ENCODE measurements at regions not wholly inside any gene's neighbourhood (a gene's known extent, or its start where the extent isn't known, plus 50 kb on each side); places are given as distances from the start of the nearest gene placed in this dataset.

GRCh38 chr6:62516291-62517141 is 230.5 kb upstream of the KHDRBS2 start:
- TF ChIP-seq SPI1 (IDR thresholded peaks at IDR 0.05; ENCODE audit: borderline replicate concordance, low read depth) (no peak), GABPA (IDR thresholded peaks at IDR 0.05; ENCODE audit: low read depth) (no peak), CTCF (IDR thresholded peaks at IDR 0.05; ENCODE audit: insufficient read depth, low read length) (no peak), POLR2AphosphoS5 (IDR thresholded peaks at IDR 0.05; ENCODE audit: low read depth) (no peak), REST (IDR thresholded peaks at IDR 0.05; ENCODE audit: insufficient replicate concordance, low read depth) (no peak)
- no peak overlapping the region for H3K27ac ChIP-seq (replicated peaks)

GRCh38 chr6:62492192-62492822 is 206.3 kb upstream of the KHDRBS2 start:
- H3K27ac ChIP-seq (replicated peaks): no peak overlapping the region
- no peak overlapping the region for H3K4me3 ChIP-seq (replicated peaks; ENCODE audit: insufficient read depth, low read length)
- TF ChIP-seq POLR2AphosphoS5 (IDR thresholded peaks at IDR 0.05; ENCODE audit: low read depth) (no peak), GABPA (IDR thresholded peaks at IDR 0.05; ENCODE audit: low read depth) (no peak), REST (IDR thresholded peaks at IDR 0.05; ENCODE audit: insufficient replicate concordance, low read depth) (no peak), SPI1 (IDR thresholded peaks at IDR 0.05; ENCODE audit: borderline replicate concordance, low read depth) (no peak), CTCF (IDR thresholded peaks at IDR 0.05; ENCODE audit: insufficient read depth, low read length) (no peak)
- no peaks in the 10 kb centered on the region for H3K27me3 ChIP-seq (ENCODE audit: insufficient read depth, poor library complexity, severe bottlenecking)
- DNase-seq (ENCODE audit: low read depth in 1 of 2, low spot score in 1 of 2): no peak

More at GRCh38 chr6:62516291-62517141, 230.5 kb upstream of the KHDRBS2 start:
- Histone ChIP-seq H3K4me3 (replicated peaks; ENCODE audit: insufficient read depth, low read length) (no peak overlapping the region), H3K27me3 (ENCODE audit: insufficient read depth, poor library complexity, severe bottlenecking) (no peaks in the 10 kb centered on the region)
- DNase-seq (ENCODE audit: low read depth in 1 of 2, low spot score in 1 of 2): no peak

GRCh38 chr6:62480544-62480943 is 194.5 kb upstream of the KHDRBS2 start:
- TF ChIP-seq GABPA (IDR thresholded peaks at IDR 0.05; ENCODE audit: low read depth): no peak
- no peak for TF ChIP-seq POLR2AphosphoS5 (IDR thresholded peaks at IDR 0.05; ENCODE audit: low read depth)
- no peak for TF ChIP-seq REST (IDR thresholded peaks at IDR 0.05; ENCODE audit: insufficient replicate concordance, low read depth)
- TF ChIP-seq CTCF (IDR thresholded peaks at IDR 0.05; ENCODE audit: insufficient read depth, low read length): no peak
- TF ChIP-seq SPI1 (IDR thresholded peaks at IDR 0.05; ENCODE audit: borderline replicate concordance, low read depth): no peak
- no peak overlapping the region for H3K4me3 ChIP-seq (replicated peaks; ENCODE audit: insufficient read depth, low read length)
- no peak for DNase-seq (ENCODE audit: low read depth in 1 of 2, low spot score in 1 of 2)
- H3K27ac ChIP-seq (replicated peaks): no peak overlapping the region
- H3K27me3 ChIP-seq (ENCODE audit: insufficient read depth, poor library complexity, severe bottlenecking): no peaks in the 10 kb centered on the region
